GM19239 (cell line): ENCODE measurements at regions not wholly inside any gene's neighbourhood (a gene's known extent, or its start where the extent isn't known, plus 50 kb on each side); places are given as distances from the start of the nearest gene placed in this dataset.

Source experiments
- DNase-seq: peaks from one replicate; pipeline ENCODE4 v3.0.0; 2011; ENCODE audit warnings: low spot score; ENCODE audit not compliant: insufficient read length
- FAIRE-seq: peaks from 2 replicates; lab custom pipeline; 2011; peaks lifted over from hg19 to GRCh38; lab: Jason Lieb, UNC

GRCh38 chr6:167507376-167507945, 182.6 kb downstream of the TTLL2 start:
- DNase-seq (no peak), FAIRE-seq (no peak)

GRCh38 chr6:167508919-167509852, 184.3 kb downstream of the TTLL2 start:
- FAIRE-seq (no peak), DNase-seq (no peak)

GRCh38 chr6:167509853-167510220, 185.0 kb downstream of the TTLL2 start:
- DNase-seq (no peak), FAIRE-seq (no peak)

DNA sequence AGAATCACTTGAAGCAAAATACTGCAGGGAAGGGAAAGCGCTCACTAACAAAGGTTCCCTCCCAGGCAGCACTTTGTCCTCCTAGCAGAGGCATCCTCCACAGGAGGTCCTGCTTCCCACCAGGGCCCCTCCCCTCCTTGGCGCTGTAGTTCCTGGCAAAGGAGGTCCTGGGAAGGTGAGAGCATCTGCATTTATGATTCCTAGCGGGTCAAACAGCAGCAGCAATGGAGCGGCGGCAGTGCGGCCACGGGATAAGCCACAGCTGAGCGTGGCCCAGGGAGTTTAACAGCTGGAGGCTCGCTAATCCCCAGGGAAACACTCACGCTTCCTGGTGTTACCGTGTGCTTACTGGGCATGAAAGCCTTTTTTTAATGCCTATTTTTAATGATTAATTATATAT, 185.8 kb downstream of the TTLL2 start:
- FAIRE-seq: no peak

DNA sequence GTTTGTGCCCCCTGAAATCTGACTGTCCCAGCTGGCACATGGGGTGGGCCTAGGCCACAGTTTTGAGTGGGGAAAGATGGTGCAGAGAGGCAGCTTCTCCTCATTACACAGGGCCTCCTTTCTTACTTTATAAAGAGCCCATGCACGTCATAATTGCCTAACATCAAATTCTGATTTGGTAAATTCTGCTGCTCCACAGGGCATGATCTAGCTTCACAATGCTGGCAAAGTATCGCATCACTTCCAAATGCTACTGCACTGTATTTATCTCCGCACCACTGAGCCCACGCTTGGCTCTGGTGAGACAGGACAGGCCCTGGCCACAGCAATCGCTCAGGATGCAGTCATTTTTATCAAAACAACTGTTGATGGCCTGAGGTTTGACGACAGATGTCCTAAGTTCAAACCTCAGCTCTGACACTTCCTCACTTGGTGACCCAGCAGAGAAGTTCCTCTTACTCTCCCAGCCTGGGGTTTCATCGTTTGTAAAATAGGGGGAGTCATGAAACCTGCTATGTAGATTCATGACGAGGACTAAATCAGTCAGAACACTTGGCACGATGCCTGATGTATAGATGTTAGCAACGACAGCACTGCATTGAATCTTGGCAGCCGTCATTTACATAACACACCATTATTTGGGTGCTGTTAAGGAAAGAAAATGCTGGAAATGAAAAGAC, 187.9 kb downstream of the TTLL2 start:
- DNase-seq: no peak
- FAIRE-seq: no peak

More for the DNA sequence above, 185.8 kb downstream of the TTLL2 start:
- no peak for DNase-seq

DNA sequence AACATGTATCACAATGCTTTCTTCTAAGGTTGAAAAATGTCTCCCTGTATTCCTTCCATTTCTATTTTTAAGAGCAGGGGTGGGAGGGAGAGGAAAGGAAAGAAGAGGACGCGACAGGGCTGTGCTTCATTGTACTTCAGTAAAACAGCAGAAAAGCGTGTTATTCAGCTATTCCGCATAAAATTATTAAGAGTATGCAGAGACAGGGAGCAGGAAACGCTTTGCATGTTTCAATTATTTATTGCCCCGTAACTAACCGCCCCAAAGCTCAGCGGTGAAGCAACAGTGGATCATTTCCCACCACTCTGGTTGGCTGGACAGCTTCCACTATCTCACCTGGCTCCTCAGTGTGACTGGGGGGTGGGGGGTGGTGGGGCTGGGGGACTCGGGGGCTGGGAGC, 188.9 kb downstream of the TTLL2 start:
- FAIRE-seq (no peak), DNase-seq (no peak)

GRCh38 chr6:167514524-167514923, 189.6 kb downstream of the TTLL2 start:
- FAIRE-seq: no peak
- no peak for DNase-seq

- no peak for DNase-seq
- FAIRE-seq: no peak
These were observed 191.1 kb downstream of the TTLL2 start for GRCh38 chr6:167515873-167516507.

DNA sequence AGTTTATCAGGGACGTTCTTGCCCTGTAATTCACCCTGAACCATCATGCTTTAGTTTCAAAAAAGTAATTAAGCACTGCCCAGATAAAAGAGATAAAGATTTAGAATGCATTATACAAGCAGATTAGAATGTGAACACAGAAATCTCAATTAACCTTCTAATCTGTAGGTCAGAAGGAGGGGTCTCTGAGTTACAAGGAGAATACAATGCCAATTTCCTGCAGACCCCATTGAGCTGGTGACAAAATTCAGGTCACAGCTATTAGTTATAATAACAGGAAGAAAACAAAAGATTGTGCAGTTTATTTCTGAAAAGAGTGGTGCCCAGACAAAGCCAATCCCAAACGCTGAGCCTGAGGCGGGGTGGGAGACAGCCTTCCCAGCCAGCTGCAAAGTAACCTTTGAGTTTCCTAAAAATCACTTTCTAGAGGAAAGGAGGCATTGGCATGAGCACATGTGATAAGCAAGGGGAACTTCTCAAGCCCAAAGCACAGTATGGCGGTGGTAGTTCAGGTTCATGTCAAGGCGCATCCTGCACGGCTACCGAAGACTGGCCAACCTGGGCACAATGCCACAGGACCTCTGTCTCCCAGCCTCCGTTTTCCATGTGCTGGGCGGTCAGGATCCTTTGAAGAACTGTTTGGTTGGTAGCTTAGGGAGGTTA, 192.5 kb downstream of the TTLL2 start:
- DNase-seq (no peak), FAIRE-seq (peak; percentile 28)

GRCh38 chr6:167523426-167523825, 198.5 kb downstream of the TTLL2 start:
- FAIRE-seq (no peak), DNase-seq (no peak)

GRCh38 chr6:167524261-167525111, 199.6 kb downstream of the TTLL2 start:
- DNase-seq (no peak), FAIRE-seq (no peak)

- FAIRE-seq: no peak
- no peak for DNase-seq
These were observed 200.9 kb downstream of the TTLL2 start for GRCh38 chr6:167525774-167526173.

- DNase-seq: no peak
- no peak for FAIRE-seq
These were observed 201.8 kb downstream of the TTLL2 start for GRCh38 chr6:167526465-167527368.

DNA sequence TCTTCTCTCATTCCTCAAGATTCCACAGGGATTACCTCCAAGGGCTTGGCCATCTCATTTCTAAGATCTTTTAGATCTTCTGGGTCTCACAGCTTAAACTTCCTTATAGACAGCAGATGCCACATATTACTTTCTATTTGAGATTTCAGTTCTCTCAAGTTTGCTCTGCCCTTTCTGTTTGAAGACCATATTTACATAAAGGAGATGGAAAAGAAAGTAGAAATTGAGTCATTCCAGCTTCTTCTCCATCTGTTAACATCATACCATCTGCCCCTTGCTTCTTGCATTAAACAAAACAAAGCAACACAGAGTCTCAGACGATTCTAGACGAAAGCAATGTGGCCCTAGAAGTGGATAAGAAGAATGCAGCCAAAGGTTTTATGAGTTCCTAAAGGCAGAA, 203.4 kb downstream of the TTLL2 start:
- DNase-seq (no peak), FAIRE-seq (peak; percentile 66)

DNA sequence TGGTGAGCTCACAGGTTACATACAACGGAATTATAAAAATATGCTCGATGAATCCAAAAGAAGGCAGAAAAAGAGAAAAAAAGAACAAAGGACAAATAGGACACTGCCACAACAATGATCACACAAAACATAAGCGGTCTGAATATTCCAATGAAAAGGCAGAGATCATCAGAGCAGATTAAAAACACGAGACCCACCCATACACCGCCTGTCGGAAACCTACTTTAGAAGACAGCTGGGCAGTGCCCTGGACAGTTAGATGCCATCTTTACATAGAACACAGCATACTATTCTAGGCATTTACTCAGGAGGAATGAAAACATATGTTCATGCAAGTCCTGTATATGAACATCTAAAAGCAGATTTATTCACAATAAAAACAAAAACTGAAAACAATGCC, 204.1 kb downstream of the TTLL2 start:
- DNase-seq (no peak), FAIRE-seq (no peak)

DNA sequence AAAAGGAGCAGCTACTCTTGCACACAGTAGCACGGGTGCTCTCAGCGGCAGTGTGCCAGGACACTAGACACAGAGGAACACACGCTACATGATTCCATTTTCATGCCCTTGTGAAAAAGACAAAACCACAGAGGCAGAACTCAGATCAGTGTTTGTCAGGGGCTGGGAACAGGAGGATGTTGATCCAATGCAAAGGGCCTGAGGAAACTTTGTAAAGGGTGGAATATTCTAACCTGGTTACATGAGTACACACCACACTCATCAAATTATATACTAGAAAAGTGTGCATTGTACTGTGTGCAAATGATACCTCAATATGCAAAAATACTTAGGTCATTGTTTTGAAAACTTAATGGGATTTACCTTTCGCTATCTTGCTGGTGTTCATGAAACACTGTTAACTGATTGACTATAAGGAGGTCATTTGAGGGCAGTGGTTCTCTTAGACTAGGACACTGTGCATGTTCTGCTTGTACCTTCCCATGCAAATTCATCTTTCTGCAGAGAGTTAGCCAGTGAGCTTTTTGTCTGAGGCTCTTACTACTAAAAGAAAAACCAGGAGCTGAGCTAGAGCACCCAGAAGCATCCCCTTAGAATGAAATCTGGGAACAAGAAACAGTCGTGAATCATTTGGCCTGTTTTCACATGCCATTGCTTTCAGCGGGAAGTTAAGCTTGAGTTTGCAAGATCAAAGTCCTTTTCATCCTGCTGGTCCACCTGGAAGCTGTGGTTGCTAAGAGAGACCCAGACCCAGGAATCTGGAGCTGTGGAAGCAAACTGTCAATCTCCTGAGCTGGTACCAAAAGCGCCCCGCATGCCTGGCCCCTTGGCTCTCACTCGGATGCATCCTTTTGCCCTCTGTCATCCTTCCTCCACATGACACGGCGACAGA, 204.8 kb downstream of the TTLL2 start:
- DNase-seq: no peak

GRCh38 chr6:167530951-167531350, 206.1 kb downstream of the TTLL2 start:
- no peak for DNase-seq
- no peak for FAIRE-seq

More for the DNA sequence above, 204.8 kb downstream of the TTLL2 start:
- FAIRE-seq: no peak
